HUES48 (cell line): ENCODE measurements at regions not wholly inside any gene's neighbourhood (a gene's known extent, or its start where the extent isn't known, plus 50 kb on each side); places are given as distances from the start of the nearest gene placed in this dataset.

Experiments used
- H3K27ac ChIP-seq: one replicate; pipeline ENCODE4 v1.7.0; 2013; ENCODE audit warnings: low read depth, low read length, inconsistent platforms
- H3K27me3 ChIP-seq: 2 replicates; pipeline ENCODE4 v1.6.1; 2013; ENCODE audit warnings: mild to moderate bottlenecking, low read length; ENCODE audit not compliant: control insufficient read depth, insufficient read depth
- H3K36me3 ChIP-seq: 2 replicates; pipeline ENCODE4 v1.6.1; 2013; ENCODE audit warnings: low read length; ENCODE audit not compliant: control insufficient read depth, insufficient read depth
- H3K4me1 ChIP-seq: 2 replicates; pipeline ENCODE4 v1.6.1; 2013; ENCODE audit warnings: mild to moderate bottlenecking, low read length; ENCODE audit not compliant: control insufficient read depth, insufficient read depth
- H3K4me3 ChIP-seq: 2 replicates; pipeline ENCODE4 v1.5.1; 2013; ENCODE audit warnings: mild to moderate bottlenecking, low read depth, low read length
- H3K9ac ChIP-seq: 2 replicates; pipeline ENCODE4 v1.6.1; 2013; ENCODE audit warnings: mild to moderate bottlenecking, low read depth, low read length, moderate library complexity
- H3K9me3 ChIP-seq: 2 replicates; pipeline ENCODE4 v1.6.1; 2013; ENCODE audit warnings: low read length; ENCODE audit not compliant: control insufficient read depth, insufficient read depth

DNA sequence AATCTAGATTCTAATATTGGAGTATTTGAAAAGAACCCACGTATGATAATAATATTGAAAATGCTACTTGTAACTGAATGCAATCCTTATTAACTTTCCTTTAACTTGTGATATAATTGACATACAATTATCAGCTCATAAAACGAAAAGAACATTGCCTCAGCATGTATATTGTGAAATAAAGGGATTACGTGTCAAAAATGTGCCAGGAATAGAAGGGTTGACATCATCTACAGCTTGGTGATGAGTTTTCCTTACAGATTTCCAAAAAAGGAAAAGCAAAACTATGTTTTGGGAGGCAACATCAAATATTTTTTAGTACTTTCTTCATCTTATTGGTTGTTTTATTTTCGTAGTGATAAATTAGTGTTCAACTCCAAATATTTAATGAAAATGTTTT is 266.0 kb upstream of the PTGER4 start:
- Histone ChIP-seq H3K9ac (no peak overlapping the region), H3K27ac (no peak overlapping the region), H3K27me3 (no peaks in the 10 kb centered on the region), H3K9me3 (no peaks in the 10 kb centered on the region), H3K36me3 (no peaks in the 10 kb centered on the region), H3K4me1 (no peaks in the 10 kb centered on the region), H3K4me3 (no peak overlapping the region)

DNA sequence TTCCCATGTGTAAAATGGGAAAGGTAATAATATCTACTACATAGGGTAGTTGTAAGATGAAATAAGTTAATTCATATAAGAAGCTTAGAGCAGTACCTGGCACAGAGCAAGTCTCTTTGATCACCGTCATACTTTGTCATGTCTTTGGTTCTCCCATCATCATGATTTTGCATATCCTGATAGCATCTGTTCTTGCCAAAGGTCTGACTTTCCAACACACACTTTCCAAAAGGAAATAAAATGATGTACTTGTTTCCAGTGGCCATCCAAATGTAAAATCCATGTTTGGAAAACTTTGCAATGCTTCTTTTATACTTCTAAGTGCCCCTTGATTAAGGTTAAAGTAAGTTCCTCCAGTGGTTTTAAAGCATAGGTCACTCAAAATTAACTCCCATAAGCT is 266.9 kb upstream of the PTGER4 start:
- Histone ChIP-seq H3K27ac (no peak overlapping the region), H3K9ac (no peak overlapping the region), H3K4me1 (no peaks in the 10 kb centered on the region), H3K27me3 (no peaks in the 10 kb centered on the region), H3K4me3 (no peak overlapping the region), H3K36me3 (no peaks in the 10 kb centered on the region), H3K9me3 (no peaks in the 10 kb centered on the region)

DNA sequence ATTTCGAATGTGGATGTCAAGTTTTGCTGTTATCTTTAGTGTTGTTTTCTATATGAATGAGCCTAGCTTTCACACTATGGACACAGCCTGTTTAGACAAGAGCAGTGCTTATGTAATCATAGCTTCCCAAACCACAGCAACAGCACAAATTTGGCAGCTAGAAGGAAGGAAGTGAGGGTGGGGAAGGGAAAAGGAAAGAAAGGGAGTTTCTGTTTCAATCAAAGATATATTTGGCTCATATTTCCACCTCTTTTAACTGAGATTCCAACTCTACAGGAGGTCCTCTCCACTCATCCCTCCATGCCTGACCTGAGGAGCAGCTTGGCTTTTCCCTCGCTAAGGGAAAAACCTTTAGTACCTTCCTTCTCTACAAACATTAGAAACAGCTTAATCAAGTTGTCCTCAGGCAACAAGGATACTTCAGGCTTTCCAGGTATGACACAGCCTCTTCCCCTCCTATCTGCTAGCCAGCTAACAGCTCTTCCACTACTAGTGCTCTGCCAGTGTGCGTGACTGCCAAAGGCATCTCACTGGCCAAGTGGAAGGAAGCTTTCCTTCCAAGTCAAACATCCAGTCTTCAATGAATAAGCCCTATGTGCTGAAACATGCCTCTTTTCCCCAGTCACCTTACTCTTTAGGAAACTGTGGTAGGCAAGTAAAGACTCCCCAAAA is 268.6 kb upstream of the PTGER4 start:
- Histone ChIP-seq H3K4me1 (no peaks in the 10 kb centered on the region), H3K9me3 (no peaks in the 10 kb centered on the region), H3K9ac (no peak overlapping the region), H3K27me3 (no peaks in the 10 kb centered on the region), H3K4me3 (no peak overlapping the region), H3K36me3 (no peaks in the 10 kb centered on the region), H3K27ac (no peak overlapping the region)

DNA sequence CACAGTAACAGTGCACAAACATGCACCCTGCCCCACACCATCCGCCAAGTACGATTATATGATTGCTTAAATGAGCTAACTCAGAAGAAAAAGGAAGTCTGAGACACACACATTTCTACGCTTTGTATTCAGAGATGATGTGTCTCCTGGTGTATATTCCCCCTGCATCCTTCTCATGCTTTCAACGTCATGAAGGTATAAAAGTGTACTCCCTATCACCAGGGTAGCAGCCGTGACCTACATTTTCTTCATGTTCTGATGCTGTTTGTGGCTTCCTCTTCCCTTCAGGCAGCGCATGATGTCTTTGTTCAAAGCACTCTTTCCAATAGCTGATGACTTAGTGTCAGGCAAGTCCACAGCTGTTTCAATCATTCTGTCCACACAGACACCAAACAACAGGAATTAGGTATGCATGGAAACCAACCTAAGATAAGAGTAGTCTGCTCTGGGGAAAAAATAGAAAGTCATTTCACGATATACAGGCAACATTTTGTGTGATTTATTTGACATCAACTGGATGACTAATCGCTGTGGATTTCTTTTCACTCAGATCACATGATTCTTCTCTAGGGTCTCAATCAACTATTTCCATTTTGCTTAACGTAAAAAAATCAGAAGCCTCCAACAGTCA is 269.4 kb upstream of the PTGER4 start:
- Histone ChIP-seq H3K9ac (no peak overlapping the region), H3K4me3 (no peak overlapping the region)

DNA sequence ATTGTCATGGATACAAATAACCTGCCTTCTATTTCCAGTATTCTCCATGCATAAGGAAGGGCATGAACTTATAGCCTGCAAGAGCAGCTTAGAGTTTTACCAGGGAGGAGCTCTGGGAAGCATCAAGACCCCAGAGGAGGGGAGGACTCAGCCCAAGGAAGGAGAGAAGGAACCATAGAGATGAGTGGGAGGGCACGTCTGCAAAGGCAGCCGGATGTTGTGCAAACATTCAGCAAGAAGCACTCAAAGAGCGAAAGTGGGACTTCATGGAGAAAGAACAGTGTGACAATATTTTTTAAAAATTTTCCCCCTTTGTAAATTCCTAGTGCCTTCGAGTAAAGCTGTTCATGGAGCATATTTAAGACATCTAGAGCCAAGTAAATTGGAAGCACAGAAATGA is 270.1 kb upstream of the PTGER4 start:
- no peaks in the 10 kb centered on the region for H3K9me3 ChIP-seq
- no peak overlapping the region for H3K9ac ChIP-seq
- no peaks in the 10 kb centered on the region for H3K36me3 ChIP-seq
- no peaks in the 10 kb centered on the region for H3K4me1 ChIP-seq
- H3K4me3 ChIP-seq: no peak overlapping the region
- H3K27ac ChIP-seq: no peak overlapping the region
- no peaks in the 10 kb centered on the region for H3K27me3 ChIP-seq

More for the DNA sequence above, 269.4 kb upstream of the PTGER4 start:
- Histone ChIP-seq H3K27ac (no peak overlapping the region), H3K9me3 (no peaks in the 10 kb centered on the region), H3K4me1 (no peaks in the 10 kb centered on the region), H3K36me3 (no peaks in the 10 kb centered on the region), H3K27me3 (no peaks in the 10 kb centered on the region)

DNA sequence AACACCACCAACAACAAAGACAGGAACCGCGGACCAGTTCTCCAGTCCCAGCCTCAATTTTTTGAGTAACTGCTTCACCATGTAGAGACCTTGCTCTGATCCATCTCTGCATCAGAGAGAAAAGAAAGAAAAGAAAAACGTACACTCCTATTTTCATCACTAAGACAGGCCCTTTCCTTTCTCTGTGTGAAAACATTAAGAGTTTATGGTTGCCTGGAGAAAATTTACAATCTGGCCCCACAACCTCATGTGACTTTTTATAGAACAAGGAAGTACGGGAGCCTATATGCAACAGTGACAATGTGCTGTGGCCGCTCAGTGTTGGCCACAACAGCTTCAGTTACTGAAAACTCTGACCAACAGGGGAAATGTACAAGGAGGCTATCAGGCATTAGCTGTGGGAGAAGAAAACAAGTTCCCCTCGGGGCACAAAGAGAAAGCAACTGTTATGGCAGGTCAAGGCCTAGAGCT is 272.9 kb upstream of the PTGER4 start:
- Histone ChIP-seq H3K4me1 (no peaks in the 10 kb centered on the region), H3K4me3 (no peak overlapping the region), H3K9ac (no peak overlapping the region), H3K27me3 (no peaks in the 10 kb centered on the region), H3K36me3 (no peaks in the 10 kb centered on the region), H3K27ac (no peak overlapping the region), H3K9me3 (no peaks in the 10 kb centered on the region)

DNA sequence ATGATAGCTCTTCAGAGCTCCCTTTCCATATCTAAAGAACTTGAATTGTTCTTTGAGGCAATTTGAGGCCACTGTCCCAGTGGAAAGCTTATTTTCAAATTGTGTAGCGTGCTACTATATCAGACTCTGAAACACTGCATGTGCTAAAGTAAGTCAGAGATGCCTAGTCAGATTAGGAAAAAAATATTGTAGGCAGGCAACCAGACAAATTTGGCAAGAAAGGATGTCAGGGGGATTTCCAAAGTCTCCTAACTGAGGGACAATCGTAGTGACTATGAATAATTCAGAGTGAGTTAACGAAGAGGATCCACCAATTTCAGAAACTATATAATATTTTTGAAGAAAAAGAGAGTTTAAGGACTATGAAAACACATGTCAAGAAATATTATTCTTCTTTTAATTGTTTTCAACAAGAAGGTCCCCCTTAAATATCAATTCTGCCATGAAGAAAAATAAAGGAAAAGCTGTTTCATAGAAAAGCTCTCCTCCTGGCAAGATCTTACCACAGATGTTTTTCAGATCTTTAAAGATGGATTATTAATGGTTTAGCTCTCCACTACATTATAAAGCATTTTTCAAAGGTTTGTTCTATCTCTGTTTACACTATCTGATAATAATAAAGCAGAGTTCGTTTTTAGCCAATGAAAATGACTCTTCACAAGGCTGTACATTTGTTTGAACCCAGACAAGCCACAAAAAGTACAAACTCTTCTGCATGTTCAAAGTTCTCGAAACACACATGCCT is 273.5 kb upstream of the PTGER4 start:
- no peaks in the 10 kb centered on the region for H3K36me3 ChIP-seq
- no peaks in the 10 kb centered on the region for H3K4me1 ChIP-seq
- no peaks in the 10 kb centered on the region for H3K9me3 ChIP-seq
- H3K4me3 ChIP-seq: no peak overlapping the region
- no peaks in the 10 kb centered on the region for H3K27me3 ChIP-seq
- H3K27ac ChIP-seq: no peak overlapping the region
- H3K9ac ChIP-seq: no peak overlapping the region

DNA sequence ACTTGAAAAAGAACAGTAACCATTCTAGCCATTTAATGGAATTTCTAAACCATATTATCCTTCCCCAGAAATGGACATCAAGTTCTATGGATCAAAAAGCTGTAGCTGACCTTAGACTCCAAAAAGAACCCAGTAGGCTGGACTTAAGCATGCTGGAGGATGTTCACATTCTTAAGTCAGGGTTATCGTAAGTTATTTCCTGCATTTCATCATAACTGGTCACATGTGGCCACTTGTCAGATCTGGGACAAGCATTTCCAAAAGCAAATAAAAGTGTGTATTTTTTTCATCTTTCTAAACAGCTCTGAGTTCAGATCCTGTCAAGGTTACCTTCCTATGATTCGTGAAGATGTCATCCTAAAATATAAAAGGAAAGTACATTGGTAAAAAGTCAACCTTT is 274.5 kb upstream of the PTGER4 start:
- no peaks in the 10 kb centered on the region for H3K27me3 ChIP-seq
- no peaks in the 10 kb centered on the region for H3K36me3 ChIP-seq
- no peaks in the 10 kb centered on the region for H3K9me3 ChIP-seq
- H3K4me1 ChIP-seq: no peaks in the 10 kb centered on the region
- no peak overlapping the region for H3K27ac ChIP-seq
- no peak overlapping the region for H3K9ac ChIP-seq
- H3K4me3 ChIP-seq: no peak overlapping the region

DNA sequence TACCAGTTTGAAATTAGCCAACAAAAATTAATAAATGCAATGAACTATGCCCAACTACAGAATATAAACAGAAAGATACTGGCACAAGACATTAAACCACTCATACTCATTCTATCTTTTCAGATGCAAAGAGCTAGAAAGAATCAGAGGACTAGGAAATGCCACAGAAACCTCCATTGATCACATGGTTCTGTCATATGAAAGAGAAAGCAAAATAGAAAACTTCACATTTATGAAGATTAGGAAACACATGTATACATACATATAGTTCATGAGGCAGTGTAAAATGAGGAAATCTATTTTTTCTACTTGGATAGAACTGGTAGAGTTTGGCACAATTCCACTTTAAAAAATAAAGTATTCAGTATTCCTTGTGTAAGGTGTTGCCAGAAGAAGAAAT is 275.1 kb upstream of the PTGER4 start:
- H3K4me1 ChIP-seq: no peaks in the 10 kb centered on the region
- H3K27ac ChIP-seq: no peak overlapping the region

DNA sequence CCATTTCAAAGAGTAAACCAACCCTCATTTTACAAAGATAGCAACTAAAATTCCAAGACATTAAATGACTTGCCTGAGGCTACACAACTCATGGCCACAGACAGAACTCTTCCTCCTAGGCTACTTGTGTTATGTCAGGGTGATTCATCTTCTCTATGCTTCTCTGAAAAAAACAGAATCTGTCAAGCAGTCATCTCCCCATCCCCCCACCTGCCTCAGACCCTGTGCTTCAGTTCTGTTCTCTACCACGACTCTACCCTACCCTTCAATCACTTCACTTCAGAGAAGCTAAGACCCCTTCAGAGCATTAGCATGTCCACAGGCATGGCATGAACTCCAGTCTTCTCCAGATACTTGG is 277.7 kb upstream of the PTGER4 start:
- Histone ChIP-seq H3K36me3 (no peaks in the 10 kb centered on the region), H3K9me3 (no peaks in the 10 kb centered on the region), H3K9ac (no peak overlapping the region), H3K27me3 (no peaks in the 10 kb centered on the region), H3K4me3 (no peak overlapping the region), H3K27ac (no peak overlapping the region), H3K4me1 (no peaks in the 10 kb centered on the region)

More for the DNA sequence above, 275.1 kb upstream of the PTGER4 start:
- Histone ChIP-seq H3K9me3 (no peaks in the 10 kb centered on the region), H3K27me3 (no peaks in the 10 kb centered on the region), H3K4me3 (no peak overlapping the region), H3K9ac (no peak overlapping the region), H3K36me3 (no peaks in the 10 kb centered on the region)

DNA sequence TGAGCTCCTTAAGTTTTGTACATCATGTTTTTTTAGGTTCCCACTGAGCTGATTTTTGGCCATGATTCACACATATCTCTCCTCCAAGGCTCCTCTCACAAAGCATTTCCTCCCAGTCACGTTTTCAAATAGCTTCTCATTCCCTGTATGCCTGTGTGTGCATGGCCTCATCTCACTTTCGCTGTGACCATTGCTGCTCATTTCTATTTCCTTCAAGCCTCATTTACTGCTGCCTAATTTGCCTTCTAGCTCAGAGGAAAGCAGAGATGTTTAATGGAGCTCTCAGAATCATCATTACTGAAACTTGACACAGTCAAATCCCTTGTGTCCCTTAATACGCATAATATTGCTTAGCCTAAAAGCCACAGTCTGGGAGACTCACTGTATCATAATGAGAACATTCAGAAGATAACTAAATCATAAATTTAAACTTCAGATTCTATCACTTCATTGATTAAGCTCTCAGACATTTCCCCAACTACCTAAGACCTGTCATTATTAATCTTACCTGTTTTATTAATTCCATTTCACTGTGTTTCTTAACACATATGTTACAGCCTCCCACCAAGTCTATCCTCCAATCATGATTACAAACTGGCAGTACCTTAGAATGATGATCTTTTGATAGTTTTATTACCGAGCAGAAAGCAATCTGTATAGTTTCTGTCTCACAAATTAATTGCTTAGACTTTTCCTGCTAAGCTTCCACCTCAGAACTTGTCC is 278.3 kb upstream of the PTGER4 start:
- no peak overlapping the region for H3K9ac ChIP-seq
- H3K27me3 ChIP-seq: no peaks in the 10 kb centered on the region
- H3K9me3 ChIP-seq: no peaks in the 10 kb centered on the region
- H3K36me3 ChIP-seq: no peaks in the 10 kb centered on the region
- no peak overlapping the region for H3K4me3 ChIP-seq
- H3K4me1 ChIP-seq: no peaks in the 10 kb centered on the region
- no peak overlapping the region for H3K27ac ChIP-seq
